Lower leg skin (tissue), 3 donors: ENCODE measurements at regions not wholly inside any gene's neighbourhood (a gene's known extent, or its start where the extent isn't known, plus 50 kb on each side); places are given as distances from the start of the nearest gene placed in this dataset.

ENCODE experiments used
- POLR2A ChIP-seq, 2 donors: fragments of 450-650 bp; IDR thresholded peaks; one replicate each; pipeline ENCODE4 v1.6.1; 2016 to 2017; ENCODE audit warnings: antibody characterized with exemption in 2 of 2, mild to moderate bottlenecking in 1 of 2, moderate library complexity in 1 of 2
- TF ChIP-seq, protein P1 (sequence below), 3 donors: fragments of 450-650 bp; IDR thresholded peaks; one replicate each; pipeline ENCODE4 v1.5.1; 2016; ENCODE audit warnings: antibody characterized with exemption in 3 of 3, mild to moderate bottlenecking in 3 of 3, moderate library complexity in 2 of 3

- TF ChIP-seq, protein P1, sequence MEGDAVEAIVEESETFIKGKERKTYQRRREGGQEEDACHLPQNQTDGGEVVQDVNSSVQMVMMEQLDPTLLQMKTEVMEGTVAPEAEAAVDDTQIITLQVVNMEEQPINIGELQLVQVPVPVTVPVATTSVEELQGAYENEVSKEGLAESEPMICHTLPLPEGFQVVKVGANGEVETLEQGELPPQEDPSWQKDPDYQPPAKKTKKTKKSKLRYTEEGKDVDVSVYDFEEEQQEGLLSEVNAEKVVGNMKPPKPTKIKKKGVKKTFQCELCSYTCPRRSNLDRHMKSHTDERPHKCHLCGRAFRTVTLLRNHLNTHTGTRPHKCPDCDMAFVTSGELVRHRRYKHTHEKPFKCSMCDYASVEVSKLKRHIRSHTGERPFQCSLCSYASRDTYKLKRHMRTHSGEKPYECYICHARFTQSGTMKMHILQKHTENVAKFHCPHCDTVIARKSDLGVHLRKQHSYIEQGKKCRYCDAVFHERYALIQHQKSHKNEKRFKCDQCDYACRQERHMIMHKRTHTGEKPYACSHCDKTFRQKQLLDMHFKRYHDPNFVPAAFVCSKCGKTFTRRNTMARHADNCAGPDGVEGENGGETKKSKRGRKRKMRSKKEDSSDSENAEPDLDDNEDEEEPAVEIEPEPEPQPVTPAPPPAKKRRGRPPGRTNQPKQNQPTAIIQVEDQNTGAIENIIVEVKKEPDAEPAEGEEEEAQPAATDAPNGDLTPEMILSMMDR (IDR thresholded peaks at IDR 0.05) = no peak
- TF ChIP-seq POLR2A (IDR thresholded peaks at IDR 0.05) = no peak
Measured at GRCh38 chr12:25783566-25783965, 174.9 kb upstream of the RASSF8 start.
